Hematopoietic multipotent progenitor cell (in vitro differentiated cells): ENCODE measurements at regions not wholly inside any gene's neighbourhood (a gene's known extent, or its start where the extent isn't known, plus 50 kb on each side); places are given as distances from the start of the nearest gene placed in this dataset.

Source experiments
- DNase-seq, 3 donors: peaks; one replicate each; pipeline ENCODE4 v3.0.0-alpha.2; 2011 to 2015; ENCODE audit warnings: low read depth in 2 of 3, low spot score in 2 of 3

GRCh38 chr19:29371251-29372090, 154.3 kb upstream of the VSTM2B start:
- no peak for DNase-seq

- DNase-seq: no peak
Observed at GRCh38 chr19:29372091-29372415, 153.7 kb upstream of the VSTM2B start.

DNA sequence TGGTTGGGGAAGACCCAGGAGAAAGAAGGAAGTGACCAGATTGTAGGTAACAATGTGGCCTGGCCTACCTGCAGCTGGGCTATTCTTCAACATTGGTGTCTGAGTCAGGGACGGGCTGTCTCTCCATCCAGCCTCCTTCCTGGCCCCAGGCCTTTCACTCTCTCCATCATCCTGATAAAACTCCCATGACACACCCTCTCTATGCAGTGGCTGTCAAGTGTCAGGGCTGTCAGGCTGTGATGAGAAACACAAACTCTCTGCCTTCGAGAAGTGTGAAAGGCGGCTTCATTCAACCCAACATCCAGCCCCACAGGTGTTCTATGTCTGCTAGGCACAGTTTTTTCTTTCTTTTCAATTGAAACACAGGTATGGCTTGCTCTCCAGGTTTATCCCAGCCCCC, 153.3 kb upstream of the VSTM2B start:
- no peak for DNase-seq

DNA sequence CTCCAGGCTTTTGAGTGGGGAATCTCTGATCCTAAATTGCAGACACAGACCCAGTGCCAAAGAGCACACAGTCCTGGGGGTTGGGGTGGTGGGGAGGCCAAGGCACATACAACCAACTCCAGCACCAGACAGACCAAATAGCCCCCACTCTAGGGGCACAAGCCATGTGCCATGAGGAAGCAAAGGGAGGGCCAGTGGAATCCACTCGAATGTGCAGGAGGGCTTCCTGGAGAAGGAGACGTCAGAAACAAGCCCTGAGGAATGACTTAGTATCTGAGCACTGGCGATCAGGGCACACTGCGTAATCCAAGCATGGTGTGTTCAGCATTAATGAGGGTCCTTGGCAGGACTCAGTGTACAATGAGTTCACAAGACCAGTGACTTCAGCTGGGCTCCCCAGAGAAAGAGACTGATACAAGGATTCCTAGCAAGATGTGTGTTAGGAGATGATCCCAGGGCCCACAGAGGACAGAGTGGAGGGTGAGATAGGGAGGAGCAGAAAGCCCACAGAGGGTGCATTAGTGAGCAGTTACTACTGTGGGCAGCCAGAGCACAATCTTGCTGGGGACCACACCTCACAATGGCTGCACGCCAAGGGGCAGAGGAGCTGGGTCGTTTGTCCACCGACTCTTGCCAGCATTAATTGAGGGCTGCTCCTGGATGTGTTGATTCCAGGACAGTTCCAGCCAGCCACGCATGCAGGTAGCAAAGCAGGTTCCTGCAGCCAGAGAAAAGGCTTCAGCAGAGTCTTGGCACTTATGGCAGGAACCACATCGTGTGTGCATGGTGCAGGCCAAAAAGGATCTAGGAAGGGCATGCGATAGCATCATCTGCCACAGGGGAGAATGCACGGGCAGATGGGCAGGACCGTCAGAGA, 152.6 kb upstream of the VSTM2B start:
- no peak for DNase-seq

GRCh38 chr19:29375429-29376119, 150.2 kb upstream of the VSTM2B start:
- no peak for DNase-seq

DNA sequence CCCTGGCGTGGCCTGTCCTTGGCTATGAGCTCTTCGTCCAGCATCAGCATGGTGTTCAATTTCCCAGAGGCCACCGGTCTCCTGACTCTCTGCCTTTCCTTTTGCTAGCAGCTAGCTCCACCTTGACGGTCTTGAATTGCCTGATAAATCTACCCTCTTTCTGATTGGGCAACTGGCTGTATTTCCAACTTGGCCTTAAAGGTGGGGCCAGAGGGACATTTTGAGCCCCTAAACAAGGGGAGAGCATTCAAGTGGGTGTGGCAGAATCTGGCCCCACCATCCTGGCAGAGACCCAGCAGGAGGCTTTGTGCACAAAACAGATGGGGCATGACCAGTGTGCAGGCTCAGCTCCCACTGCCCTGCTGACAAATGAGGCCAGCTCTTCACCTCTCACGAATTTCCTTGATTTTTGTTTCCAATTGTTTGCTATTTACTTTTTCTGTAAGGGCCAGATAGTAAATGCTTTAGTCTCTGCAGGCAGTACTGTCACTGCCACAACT, 148.9 kb upstream of the VSTM2B start:
- DNase-seq: no peak

DNA sequence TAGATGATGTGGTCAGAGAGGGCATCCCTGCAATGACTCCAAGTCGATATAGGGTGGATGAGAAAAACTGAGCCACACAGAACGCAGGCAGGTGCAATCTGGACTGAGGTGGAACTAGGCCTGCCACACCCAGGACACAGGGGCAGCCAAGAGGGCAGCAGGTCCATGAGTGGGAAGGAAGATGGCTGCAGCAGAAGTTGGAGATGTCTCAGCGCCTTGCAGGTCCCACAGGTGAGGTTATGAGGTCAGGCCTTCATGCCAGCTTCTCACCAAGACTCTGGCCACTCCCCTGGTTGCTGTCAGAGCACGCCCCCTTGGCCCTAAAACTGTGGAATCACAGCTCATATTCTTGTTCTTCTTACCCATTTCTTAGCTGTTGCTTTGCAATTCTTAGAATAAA, 147.7 kb upstream of the VSTM2B start:
- DNase-seq: no peak

GRCh38 chr19:29378543-29379080, 147.2 kb upstream of the VSTM2B start:
- DNase-seq: no peak

- no peak for DNase-seq
Observed at GRCh38 chr19:29379257-29380021, 146.4 kb upstream of the VSTM2B start.

GRCh38 chr19:29380581-29380980, 145.2 kb upstream of the VSTM2B start:
- DNase-seq: no peak

- DNase-seq: no peak
Observed at GRCh38 chr19:29381353-29382203, 144.2 kb upstream of the VSTM2B start.

- DNase-seq: no peak
Observed at GRCh38 chr19:29383696-29384095, 142.1 kb upstream of the VSTM2B start.

DNA sequence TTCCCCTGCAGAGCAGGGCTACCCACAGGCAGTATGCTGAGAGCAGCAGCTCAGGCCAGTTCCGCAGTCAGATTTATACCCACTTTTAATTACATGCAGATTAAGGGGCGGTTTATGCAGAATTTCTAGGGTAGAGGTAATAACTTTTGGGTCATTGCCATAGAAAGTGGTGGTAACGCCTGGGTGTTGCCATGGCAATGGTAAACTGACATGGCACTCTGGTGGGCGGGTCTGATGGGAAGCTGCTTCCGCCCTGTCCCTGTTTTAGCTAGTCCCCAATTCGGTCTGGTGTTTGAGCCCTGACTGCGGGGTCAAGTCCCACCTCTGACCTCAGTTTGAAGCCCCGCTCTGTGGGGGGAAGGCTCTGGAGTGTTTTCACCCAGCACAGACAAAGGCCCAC, 141.1 kb upstream of the VSTM2B start:
- no peak for DNase-seq

DNA sequence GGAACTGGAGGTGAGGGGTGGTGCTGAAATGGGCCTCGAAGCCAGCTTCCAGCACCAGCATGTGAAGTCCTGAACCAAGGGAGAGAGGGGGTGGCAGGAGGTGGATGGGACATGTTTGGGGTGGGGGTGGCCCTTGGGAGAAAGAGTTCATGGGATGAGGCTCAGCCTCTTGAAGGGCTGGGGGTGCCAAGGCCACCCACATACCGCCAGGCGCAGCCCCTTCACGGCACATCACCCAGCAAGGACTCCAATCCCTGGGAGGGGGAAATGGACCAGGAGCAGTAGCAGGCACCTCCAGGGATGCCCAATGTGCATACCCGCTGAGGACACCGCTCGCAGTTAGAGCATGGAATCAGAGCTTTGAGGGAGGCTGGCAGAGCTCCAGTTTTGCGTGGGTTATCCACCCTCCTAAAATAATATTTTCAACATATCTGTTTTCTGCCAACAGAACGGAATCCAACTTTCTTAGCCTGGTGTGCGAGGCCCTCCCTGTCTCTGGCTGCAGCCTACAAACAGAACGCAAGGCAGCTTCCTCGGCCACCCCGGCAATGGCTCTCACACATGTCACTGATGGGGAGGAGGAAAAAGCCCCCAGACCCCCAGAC, 140.5 kb upstream of the VSTM2B start:
- DNase-seq: no peak

- DNase-seq: no peak
Observed at GRCh38 chr19:29386970-29387369, 138.8 kb upstream of the VSTM2B start.

- DNase-seq: no peak
Observed at GRCh38 chr19:29387586-29387985, 138.2 kb upstream of the VSTM2B start.

DNA sequence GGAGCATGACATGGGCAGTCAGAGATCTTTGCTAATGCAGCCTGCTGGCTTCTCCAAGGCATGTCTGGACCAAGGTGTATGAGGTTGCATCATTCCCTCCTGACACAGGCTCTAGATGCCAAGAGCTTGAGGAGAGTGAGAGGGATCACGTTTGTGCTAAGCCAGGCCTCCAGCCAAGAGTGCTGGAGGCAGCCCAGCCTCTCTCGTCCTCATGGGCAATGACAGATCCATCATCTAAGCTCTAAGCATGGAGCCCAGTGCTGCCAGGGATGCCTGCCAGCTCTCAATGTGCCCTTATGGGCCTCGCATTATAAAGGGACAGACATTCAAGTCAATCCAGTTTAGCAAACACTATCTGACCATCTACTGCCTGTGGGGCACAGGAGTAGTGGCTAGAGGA, 136.3 kb upstream of the VSTM2B start:
- DNase-seq: no peak

DNA sequence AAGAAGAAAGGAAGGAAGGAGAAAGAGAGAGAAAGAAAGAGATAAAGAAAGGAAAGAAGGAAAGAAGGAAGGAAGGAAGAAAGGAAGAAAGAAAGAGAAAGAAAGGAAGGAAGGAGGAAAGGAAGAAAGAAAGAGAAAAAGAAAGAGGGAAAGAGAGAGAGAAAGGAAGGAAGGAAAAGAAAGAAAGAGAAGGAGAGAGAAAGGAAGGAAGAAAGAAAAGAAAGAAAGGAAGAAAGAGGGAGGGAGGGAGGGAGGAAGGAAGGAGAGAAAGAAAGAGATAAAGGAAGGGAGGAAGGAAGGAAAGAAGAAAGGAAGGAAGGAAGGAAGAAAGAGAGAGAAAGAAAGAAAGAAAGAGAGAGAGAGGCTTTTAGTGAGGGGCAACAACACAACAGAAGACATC, 135.1 kb upstream of the VSTM2B start:
- no peak for DNase-seq

DNA sequence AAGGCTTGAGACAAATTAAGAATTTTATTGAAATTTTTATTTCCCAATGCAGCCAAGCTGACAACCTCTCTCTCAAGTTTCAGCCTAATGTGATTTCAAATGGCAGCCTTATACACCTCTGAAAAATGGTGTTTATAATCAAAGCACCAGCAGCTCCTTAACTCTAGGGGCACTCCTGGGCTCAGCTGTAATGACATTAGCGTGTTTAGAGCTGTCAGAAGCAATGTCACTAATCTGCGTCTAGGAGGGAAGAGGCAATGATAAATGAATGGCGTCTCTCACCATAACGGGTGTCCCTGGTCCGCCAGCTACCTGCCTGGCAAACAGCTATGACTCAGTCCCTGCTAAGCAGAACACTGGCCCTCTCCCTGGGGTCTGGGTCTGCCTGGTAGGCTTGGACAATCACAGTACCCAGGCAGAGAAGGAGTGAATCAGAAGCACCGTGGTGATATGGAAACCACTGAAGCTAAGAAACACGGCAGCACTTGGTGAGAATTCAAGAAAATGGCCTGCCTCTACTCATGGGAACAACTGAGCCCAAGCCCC, 131.8 kb upstream of the VSTM2B start:
- no peak for DNase-seq
